HG03378 (cell line): ENCODE measurements at regions not wholly inside any gene's neighbourhood (a gene's known extent, or its start where the extent isn't known, plus 50 kb on each side); places are given as distances from the start of the nearest gene placed in this dataset.

Experiments
- ATAC-seq: cut with Tn5 transposase; IDR thresholded peaks from one replicate; pipeline ENCODE4 v1.9.1; 2021; ENCODE audit warnings: mild to moderate bottlenecking, moderate library complexity; ENCODE audit not compliant: unreplicated experiment

- no peak for ATAC-seq
These were observed 353.1 kb downstream of the UQCRFS1 start for GRCh38 chr19:28859811-28860210.

DNA sequence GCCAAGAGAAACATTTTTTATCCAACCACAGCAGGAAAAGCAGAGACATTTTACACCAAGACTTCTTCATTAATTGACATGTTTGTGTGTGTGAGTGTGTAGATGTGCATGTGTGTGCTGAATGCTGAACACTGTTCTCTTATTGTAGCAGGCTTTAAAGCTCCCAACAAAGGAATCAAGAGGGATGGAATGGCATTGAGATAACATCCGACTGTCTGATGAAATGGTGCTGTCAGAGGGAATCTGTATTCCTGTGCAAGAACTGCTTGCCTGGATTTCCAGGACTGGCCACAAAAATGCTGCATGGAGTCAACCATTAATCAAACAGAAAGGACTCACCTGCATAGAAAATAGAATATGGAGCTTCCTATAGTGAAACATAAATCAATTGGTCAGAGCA lies 354.0 kb downstream of the UQCRFS1 start:
- no peak for ATAC-seq

- no peak for ATAC-seq
These were observed 355.0 kb downstream of the UQCRFS1 start for GRCh38 chr19:28857967-28858366.

- no peak for ATAC-seq
These were observed 357.7 kb downstream of the UQCRFS1 start for GRCh38 chr19:28855216-28855615.

DNA sequence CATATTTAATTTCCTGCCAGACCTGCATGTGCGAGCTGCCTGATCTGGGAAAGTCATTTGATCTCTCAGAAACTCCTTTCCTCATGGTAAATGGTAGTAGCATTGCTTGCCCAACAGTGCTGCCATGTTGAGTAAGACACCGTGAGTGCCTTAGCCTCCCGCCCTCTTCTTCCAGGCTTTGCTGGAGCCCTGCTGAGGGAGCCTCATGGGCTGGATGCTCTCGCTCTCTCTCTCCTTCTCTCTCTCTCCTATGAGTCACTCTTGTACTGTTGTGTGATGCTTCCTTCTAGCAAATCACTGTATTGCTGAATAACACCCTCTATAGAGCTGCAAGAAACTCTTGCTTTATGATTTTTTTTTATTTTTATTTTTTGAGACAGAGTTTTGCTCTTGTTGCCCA lies 365.5 kb downstream of the UQCRFS1 start:
- no peak for ATAC-seq

DNA sequence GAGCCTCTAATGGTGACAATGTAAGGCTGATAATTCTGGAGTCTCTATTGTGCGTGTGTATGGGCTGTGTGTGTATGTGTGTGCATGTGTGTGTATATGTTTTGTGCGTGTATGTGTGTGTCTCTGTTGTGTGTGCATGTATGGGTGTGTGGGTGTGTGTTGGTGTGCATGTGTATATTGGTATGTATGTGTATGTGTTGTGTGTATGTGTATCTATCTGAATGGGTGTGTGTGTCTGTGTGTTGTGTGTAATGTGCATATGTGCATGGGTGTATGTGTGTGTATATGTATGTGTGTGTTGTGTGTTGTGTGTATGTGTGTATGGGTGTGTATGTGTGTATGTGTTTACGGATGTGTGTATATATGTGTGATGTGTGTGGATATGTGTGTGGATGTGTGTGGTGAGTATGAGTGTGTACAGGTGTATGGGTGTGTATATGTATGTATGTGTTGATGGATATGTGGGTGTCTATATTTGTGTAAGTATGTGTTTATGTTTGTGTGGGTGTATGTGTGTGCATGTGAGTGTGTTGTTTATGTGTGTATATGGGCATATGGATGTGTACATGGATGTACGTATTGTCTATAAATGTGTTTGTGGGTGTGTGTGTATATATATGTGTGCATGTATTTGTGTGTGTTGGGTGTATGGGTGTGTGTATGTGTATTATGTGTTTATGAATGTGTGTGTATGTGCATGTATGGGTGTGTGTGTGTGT lies 366.7 kb downstream of the UQCRFS1 start:
- no peak for ATAC-seq

- ATAC-seq: no peak
These were observed 369.0 kb downstream of the UQCRFS1 start for GRCh38 chr19:28843761-28844492.

GRCh38 chr19:28841531-28841930 lies 371.4 kb downstream of the UQCRFS1 start:
- ATAC-seq: no peak

GRCh38 chr19:28840891-28841290 lies 372.1 kb downstream of the UQCRFS1 start:
- ATAC-seq: no peak

DNA sequence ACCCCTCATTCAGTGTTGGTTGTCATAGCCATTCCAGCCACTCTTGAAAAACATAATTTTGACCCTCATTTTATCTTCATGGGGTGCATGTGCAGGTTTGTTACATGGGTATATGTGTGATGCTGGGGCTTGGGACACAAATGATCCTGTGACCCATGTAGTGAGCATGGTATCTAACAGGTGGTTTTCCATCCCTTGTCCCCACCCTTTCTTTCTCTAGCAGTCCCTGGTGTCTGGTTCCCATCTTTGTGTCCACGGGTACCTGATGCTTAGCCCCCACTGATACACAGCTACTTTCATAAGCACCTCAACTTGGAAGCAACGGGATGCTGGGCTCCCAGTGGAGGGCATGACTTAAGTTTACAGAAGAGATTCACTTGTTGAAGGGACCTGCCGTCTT lies 373.5 kb downstream of the UQCRFS1 start:
- ATAC-seq: no peak

GRCh38 chr19:28838909-28839308 lies 374.0 kb downstream of the UQCRFS1 start:
- ATAC-seq: no peak

GRCh38 chr19:28836421-28836820 lies 376.5 kb downstream of the UQCRFS1 start:
- no peak for ATAC-seq

DNA sequence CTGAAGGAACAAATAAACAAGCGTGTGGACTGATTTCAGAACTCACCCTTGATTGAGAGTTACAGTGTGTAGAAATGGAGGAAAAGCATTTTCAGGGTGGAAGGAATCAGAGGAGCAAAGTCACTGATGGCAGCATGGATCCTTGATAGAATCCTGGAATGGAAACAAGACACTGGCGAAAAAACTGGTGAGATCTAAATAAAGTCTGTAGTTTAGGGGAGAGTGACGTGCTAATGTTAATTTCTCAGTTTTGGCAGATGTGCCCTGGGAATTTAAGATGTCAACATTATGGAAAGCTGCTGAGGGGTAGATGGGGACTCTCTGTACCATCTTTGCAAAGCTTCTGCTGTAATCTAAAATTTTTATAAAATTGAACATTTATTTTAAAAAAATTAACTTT lies 378.0 kb downstream of the UQCRFS1 start:
- ATAC-seq: no peak

DNA sequence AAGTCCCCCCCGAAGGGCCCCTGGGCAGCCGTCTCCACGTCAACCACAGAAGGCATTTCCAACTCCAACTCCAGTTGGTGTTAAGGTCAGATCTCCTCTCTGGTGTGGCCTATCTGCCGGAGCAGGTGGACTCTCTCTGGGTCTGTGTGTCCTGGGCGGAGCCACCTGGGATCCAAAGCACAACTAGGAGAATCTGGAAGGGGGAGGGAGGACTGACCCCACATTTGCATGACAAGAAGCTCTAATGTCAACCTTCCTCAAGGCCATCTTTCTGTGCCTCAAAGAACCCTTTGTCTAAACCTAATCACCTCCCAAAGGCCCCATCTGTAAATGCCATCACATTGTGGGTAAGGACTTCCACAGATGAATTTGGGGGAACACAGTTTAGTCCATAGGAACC lies 381.5 kb downstream of the UQCRFS1 start:
- ATAC-seq: no peak

DNA sequence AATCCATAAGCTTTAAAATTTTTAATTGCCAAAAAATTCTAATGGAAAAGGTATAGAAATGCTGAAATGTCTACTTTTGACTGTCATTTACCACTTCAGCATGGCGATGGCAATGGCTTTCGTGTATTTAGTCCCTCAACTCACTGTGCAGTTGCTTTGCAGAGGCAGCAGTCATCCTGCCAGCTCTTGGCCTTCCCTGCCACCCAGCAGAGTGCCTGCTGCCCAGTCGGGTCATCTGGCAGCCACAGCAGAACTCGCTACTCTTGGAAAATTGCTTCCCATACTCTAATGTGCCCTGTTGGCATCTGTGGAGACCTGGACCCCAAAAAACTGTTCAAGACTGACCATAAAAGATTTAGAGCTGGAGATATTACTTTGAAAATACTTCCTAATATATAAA lies 383.2 kb downstream of the UQCRFS1 start:
- no peak for ATAC-seq

DNA sequence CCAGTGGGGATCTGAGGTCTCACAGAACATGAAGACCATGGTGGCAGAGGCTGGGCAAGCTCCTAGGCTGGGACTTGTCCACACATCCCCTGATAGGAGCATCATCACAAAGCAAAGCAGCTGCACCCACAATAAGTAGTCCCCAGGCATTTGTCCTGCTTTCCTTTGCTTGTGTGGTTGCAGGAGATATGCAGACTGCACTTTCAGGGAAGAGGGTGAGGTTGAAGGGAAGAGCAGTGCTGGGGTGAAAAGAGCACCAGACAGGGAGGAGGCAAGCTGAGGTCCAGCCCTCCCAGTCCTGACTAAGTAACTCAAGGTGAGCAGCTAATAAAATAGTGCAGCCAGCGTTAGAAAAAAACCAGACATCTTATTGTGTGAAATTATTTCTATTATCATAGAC lies 383.6 kb downstream of the UQCRFS1 start:
- no peak for ATAC-seq

GRCh38 chr19:28828276-28828870 lies 384.6 kb downstream of the UQCRFS1 start:
- ATAC-seq: no peak

DNA sequence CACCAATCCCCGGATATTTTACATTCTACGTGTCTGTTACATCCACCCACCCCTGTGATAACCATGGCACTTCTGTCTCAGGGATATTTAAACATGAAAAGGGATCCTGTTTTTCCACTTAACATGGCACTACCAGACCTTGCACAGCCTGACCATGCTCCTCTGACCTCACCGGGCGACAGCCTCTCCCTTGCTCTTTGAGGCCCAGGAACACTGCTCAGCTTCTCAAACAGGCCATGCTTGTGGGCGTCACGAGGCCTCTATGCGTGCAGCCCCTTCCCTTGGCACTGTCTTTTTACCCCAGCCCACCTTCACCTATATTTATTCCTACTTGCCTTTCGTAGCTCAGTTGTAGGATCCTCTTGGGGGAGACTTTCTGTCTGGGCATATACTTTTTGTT lies 385.6 kb downstream of the UQCRFS1 start:
- ATAC-seq: no peak

GRCh38 chr19:28823338-28823961 lies 389.5 kb downstream of the UQCRFS1 start:
- ATAC-seq: no peak

DNA sequence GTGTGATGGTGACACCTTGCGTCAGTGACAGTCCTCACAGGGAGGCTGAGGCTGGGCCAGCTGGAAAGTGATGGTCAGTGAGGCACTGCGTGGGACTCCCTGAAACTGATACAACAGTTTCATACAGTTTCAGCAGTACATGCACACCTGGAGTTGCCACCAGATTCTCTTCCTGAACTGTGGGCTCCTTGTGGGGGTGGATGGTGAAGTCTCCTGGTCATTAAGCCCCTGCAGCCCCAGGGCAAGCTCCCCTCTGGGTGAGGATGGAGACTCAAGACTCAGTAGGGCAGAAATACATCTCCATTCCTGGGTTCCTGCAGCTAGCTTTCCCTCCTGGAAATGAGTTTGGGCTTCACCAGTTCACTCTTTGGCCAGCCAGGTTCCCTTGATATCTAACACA lies 392.7 kb downstream of the UQCRFS1 start:
- ATAC-seq: no peak

GRCh38 chr19:28815257-28815656 lies 397.7 kb downstream of the UQCRFS1 start:
- ATAC-seq: no peak

DNA sequence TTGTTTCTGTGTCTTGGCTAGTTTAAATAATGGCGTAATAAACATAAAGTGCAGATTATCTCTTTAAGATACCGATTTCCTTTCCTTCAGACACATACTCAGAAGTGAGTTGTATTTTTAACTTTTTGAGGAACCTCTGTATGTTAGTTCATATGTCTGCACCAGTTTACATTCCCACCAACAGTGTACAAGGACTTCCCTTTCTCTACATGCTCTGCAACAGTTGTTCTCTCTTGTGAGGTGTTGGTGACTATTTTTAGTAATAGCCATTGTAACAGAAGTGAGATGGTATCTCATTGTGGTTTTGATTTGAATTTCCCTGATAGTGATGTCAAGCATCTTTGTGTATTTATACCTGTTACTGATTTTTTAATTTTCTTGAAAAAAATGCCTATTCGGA lies 418.6 kb downstream of the UQCRFS1 start:
- ATAC-seq: no peak
